HepG2 (cell line): ENCODE measurements at regions not wholly inside any gene's neighbourhood (a gene's known extent, or its start where the extent isn't known, plus 50 kb on each side); places are given as distances from the start of the nearest gene placed in this dataset.

Experiments used
- ATF3 ChIP-seq: sonication (generic); formaldehyde crosslinking; IDR thresholded peaks from 2 replicates; pipeline ENCODE4 v1.4.0; 2020; ENCODE audit warnings: missing genetic modification reagents
- ATF7 ChIP-seq, 2 experiments: fragments of 450-650 bp in 1 of 2; sonication (generic) in 1 of 2; formaldehyde crosslinking in 1 of 2; IDR thresholded peaks; 2 replicates each; pipeline versions ENCODE4 v1.4.0 to v1.6.1; 2016 to 2020; ENCODE audit warnings: antibody characterized with exemption in 1 of 2, mild to moderate bottlenecking in 1 of 2, missing genetic modification reagents in 1 of 2
- BCL6 ChIP-seq: IDR thresholded peaks from 2 replicates; pipeline ENCODE4 v1.6.1; 2016; ENCODE audit warnings: missing genetic modification reagents, missing compliant biosample characterization
- CC2D1A ChIP-seq: sonication (generic); formaldehyde crosslinking; IDR thresholded peaks from 2 replicates; pipeline ENCODE4 v1.8.1; 2023; ENCODE audit warnings: mild to moderate bottlenecking, missing genetic modification reagents
- GATAD2A ChIP-seq: IDR thresholded peaks from 2 replicates; pipeline ENCODE4 v1.6.1; 2016
- HNF1B ChIP-seq: sonication (generic); formaldehyde crosslinking; IDR thresholded peaks from 2 replicates; pipeline ENCODE4 v1.5.1; 2020; ENCODE audit warnings: mild to moderate bottlenecking, moderate library complexity, missing genetic modification reagents
- KLF11 ChIP-seq: IDR thresholded peaks from 2 replicates; pipeline ENCODE4 v1.6.1; 2016; ENCODE audit warnings: missing compliant biosample characterization
- MLXIP ChIP-seq: sonication (generic); formaldehyde crosslinking; IDR thresholded peaks from 2 replicates; pipeline ENCODE4 v1.9.0; 2021; ENCODE audit warnings: missing genetic modification reagents, borderline replicate concordance
- NR1H2 ChIP-seq: sonication (generic); formaldehyde crosslinking; IDR thresholded peaks from 2 replicates; pipeline ENCODE4 v1.8.1; 2022; ENCODE audit warnings: low read depth, missing genetic modification reagents, borderline replicate concordance
- PAF1 ChIP-seq: IDR thresholded peaks from 2 replicates; pipeline ENCODE4 v1.6.1; 2016; ENCODE audit warnings: missing genetic modification reagents, missing compliant biosample characterization
- PHB2 ChIP-seq: fragments of 450-650 bp; IDR thresholded peaks from 2 replicates; pipeline ENCODE4 v1.6.1; 2018; ENCODE audit not compliant: partially characterized antibody
- PITX1 ChIP-seq: sonication (generic); formaldehyde crosslinking; IDR thresholded peaks from 2 replicates; pipeline ENCODE4 v1.5.1; 2020; ENCODE audit warnings: mild to moderate bottlenecking, missing genetic modification reagents
- SP1 ChIP-seq, 2 experiments: fragments of 450-650 bp in 1 of 2; sonication (generic) in 1 of 2; formaldehyde crosslinking in 1 of 2; IDR thresholded peaks; 2 replicates each; pipeline versions ENCODE4 v1.4.0 to v1.6.1; 2016 to 2020; ENCODE audit warnings: missing genetic modification reagents in 1 of 2
- TBL1XR1 ChIP-seq: fragments of 150-350 bp; IDR thresholded peaks from 2 replicates; pipeline ENCODE4 v1.6.1; 2014; ENCODE audit warnings: borderline replicate concordance, low read length; ENCODE audit not compliant: partially characterized antibody
- ZKSCAN5 ChIP-seq: sonication (generic); formaldehyde crosslinking; IDR thresholded peaks from 2 replicates; pipeline ENCODE4 v1.5.1; 2020; ENCODE audit warnings: mild to moderate bottlenecking, missing genetic modification reagents
- ZNF326 ChIP-seq: sonication (generic); formaldehyde crosslinking; IDR thresholded peaks from 2 replicates; pipeline ENCODE4 v1.4.0; 2020; ENCODE audit warnings: missing genetic modification reagents, borderline replicate concordance
- ZNF33A ChIP-seq: sonication (generic); formaldehyde crosslinking; IDR thresholded peaks from 2 replicates; pipeline ENCODE4 v1.5.1; 2020; ENCODE audit warnings: missing genetic modification reagents, mild to moderate bottlenecking, moderate library complexity, borderline replicate concordance
- ZNF354B ChIP-seq: sonication (generic); formaldehyde crosslinking; IDR thresholded peaks from 2 replicates; pipeline ENCODE4 v1.8.0; 2022; ENCODE audit warnings: mild to moderate bottlenecking, missing genetic modification reagents
- TF ChIP-seq, protein P1 (sequence below): sonication (generic); formaldehyde crosslinking; IDR thresholded peaks from 2 replicates; pipeline ENCODE4 v1.4.0; 2020; ENCODE audit warnings: missing genetic modification reagents
- TF ChIP-seq, protein P2 (sequence below), 2 experiments: sonication (generic) in 1 of 2; formaldehyde crosslinking in 1 of 2; IDR thresholded peaks; 2 replicates each; pipeline versions ENCODE4 v1.5.1 to v1.6.1; 2011 to 2020; ENCODE audit warnings: borderline replicate concordance in 1 of 2, low read depth in 1 of 2, low read length in 1 of 2, mild to moderate bottlenecking in 1 of 2, missing genetic modification reagents in 1 of 2, moderate library complexity in 1 of 2

- TF ChIP-seq, protein P1, sequence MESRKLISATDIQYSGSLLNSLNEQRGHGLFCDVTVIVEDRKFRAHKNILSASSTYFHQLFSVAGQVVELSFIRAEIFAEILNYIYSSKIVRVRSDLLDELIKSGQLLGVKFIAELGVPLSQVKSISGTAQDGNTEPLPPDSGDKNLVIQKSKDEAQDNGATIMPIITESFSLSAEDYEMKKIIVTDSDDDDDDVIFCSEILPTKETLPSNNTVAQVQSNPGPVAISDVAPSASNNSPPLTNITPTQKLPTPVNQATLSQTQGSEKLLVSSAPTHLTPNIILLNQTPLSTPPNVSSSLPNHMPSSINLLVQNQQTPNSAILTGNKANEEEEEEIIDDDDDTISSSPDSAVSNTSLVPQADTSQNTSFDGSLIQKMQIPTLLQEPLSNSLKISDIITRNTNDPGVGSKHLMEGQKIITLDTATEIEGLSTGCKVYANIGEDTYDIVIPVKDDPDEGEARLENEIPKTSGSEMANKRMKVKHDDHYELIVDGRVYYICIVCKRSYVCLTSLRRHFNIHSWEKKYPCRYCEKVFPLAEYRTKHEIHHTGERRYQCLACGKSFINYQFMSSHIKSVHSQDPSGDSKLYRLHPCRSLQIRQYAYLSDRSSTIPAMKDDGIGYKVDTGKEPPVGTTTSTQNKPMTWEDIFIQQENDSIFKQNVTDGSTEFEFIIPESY (CRISPR knock-in tag): no peak
- TF ChIP-seq PAF1 (no peak), HNF1B (CRISPR knock-in tag) (no peak), ZNF33A (CRISPR knock-in tag) (no peak), NR1H2 (CRISPR knock-in tag) (no peak), CC2D1A (CRISPR knock-in tag) (no peak), ZNF354B (CRISPR knock-in tag) (no peak), BCL6 (CRISPR knock-in tag) (no peak), ZNF326 (CRISPR knock-in tag) (no peak), PHB2 (no peak), GATAD2A (CRISPR knock-in tag) (peak; percentile 28; the same call in 1 of the 2 replicates), TBL1XR1 (no peak), KLF11 (CRISPR knock-in tag) (no peak), ATF7 (IDR thresholded peaks at IDR 0.05) (no peak), ATF7 (CRISPR knock-in tag; IDR thresholded peaks at IDR 0.05) (no peak), ATF3 (CRISPR knock-in tag) (no peak), ZKSCAN5 (no peak), SP1 (IDR thresholded peaks at IDR 0.05) (no peak), SP1 (CRISPR knock-in tag; IDR thresholded peaks at IDR 0.05) (0 out of 2 replicates have a peak, but pooled peaks have one; percentile 36), MLXIP (CRISPR knock-in tag) (no peak), PITX1 (no peak)
- TF ChIP-seq, protein P2, sequence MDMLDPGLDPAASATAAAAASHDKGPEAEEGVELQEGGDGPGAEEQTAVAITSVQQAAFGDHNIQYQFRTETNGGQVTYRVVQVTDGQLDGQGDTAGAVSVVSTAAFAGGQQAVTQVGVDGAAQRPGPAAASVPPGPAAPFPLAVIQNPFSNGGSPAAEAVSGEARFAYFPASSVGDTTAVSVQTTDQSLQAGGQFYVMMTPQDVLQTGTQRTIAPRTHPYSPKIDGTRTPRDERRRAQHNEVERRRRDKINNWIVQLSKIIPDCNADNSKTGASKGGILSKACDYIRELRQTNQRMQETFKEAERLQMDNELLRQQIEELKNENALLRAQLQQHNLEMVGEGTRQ (IDR thresholded peaks at IDR 0.05; ENCODE audit: low read depth, low read length): no peak
- TF ChIP-seq, protein P2 (CRISPR knock-in tag; IDR thresholded peaks at IDR 0.05; ENCODE audit: borderline replicate concordance): no peak
Observed at GRCh38 chr7:20560325-20561180, 54.9 kb upstream of the ABCB5 start (continued).
